Endothelial cell of umbilical vein (primary cell): ENCODE measurements at regions not wholly inside any gene's neighbourhood (a gene's known extent, or its start where the extent isn't known, plus 50 kb on each side); places are given as distances from the start of the nearest gene placed in this dataset.

Experiments
- BruUV-seq: library from RNA; stranded (reverse); fragments of 400-500 nt; replicated peaks from 2 replicates; lab custom pipeline; 2021; lab: Mats Ljungman, UMichigan
- CTCF ChIA-PET: fragments of 300-600, 350-600 bp; sonication (Branson Sonifier 250); formaldehyde crosslinking; loops from one replicate; lab custom pipeline; 2021; ENCODE audit warnings: antibody characterized with exemption, inconsistent platforms; lab: Charles Lee
- POLR2A ChIA-PET: fragments of 300-600, 350-600 bp; sonication (Branson Sonifier 250); formaldehyde crosslinking; loops from one replicate; lab custom pipeline; 2021; ENCODE audit warnings: antibody characterized with exemption, inconsistent platforms; lab: Charles Lee
- DNase-seq: peaks from one replicate; pipeline ENCODE4 v3.0.0-alpha.2; 2011; ENCODE audit warnings: low read depth, low spot score
- FAIRE-seq: peaks from 2 replicates; lab custom pipeline; 2011; peaks lifted over from hg19 to GRCh38; lab: Jason Lieb, UNC
- H2AFZ ChIP-seq: 2 replicates; pipeline ENCODE4 v1.6.0; 2012; ENCODE audit warnings: low read depth, low read length, control low read depth, inconsistent platforms
- H3K27ac ChIP-seq: 2 replicates; pipeline ENCODE4 v1.5.1; 2011; ENCODE audit warnings: low read depth, mild to moderate bottlenecking, control low read depth, low read length, moderate library complexity; ENCODE audit not compliant: insufficient read depth
- H3K27me3 ChIP-seq, 2 experiments: 2 replicates each; pipeline versions ENCODE4 v1.6.0 to v1.6.1; 2011; ENCODE audit warnings: low read length in 2 of 2, mixed read lengths in 1 of 2; ENCODE audit not compliant: control insufficient read depth in 2 of 2, insufficient read depth in 2 of 2
- H3K36me3 ChIP-seq, 2 experiments: 2 replicates in 1 of 2; 3 replicates in 1 of 2; pipeline ENCODE4 v1.5.1; 2011; ENCODE audit warnings: low read length in 2 of 2, mild to moderate bottlenecking in 1 of 2, moderate library complexity in 1 of 2; ENCODE audit not compliant: control insufficient read depth in 2 of 2, insufficient read depth in 2 of 2; ENCODE audit errors: extremely low read depth in 1 of 2
- H3K4me1 ChIP-seq: 3 replicates; pipeline ENCODE4 v1.5.1; 2011; ENCODE audit warnings: mild to moderate bottlenecking, low read length; ENCODE audit not compliant: control insufficient read depth, insufficient read depth; ENCODE audit errors: extremely low read depth
- H3K4me2 ChIP-seq: 2 replicates; pipeline ENCODE4 v1.6.1; 2011; ENCODE audit warnings: low read length, control low read depth, mixed read lengths; ENCODE audit not compliant: insufficient read depth
- H3K4me3 ChIP-seq, 3 experiments: fragments of 200-600 bp in 1 of 3; sonication (generic), shearing (Covaris generic) in 1 of 3; replicated peaks in 1 of 3; 2 replicates each; pipeline ENCODE4 v1.5.1; 2011 to 2016; ENCODE audit warnings: control low read depth in 3 of 3, low read length in 3 of 3, mild to moderate bottlenecking in 2 of 3, inconsistent platforms in 1 of 3, low read depth in 1 of 3, moderate library complexity in 1 of 3; ENCODE audit not compliant: insufficient read depth in 1 of 3
- H3K79me2 ChIP-seq: 2 replicates; pipeline ENCODE4 v1.6.0; 2012; ENCODE audit warnings: low read length, inconsistent platforms; ENCODE audit not compliant: control insufficient read depth, insufficient read depth
- H3K9ac ChIP-seq: replicated peaks from 2 replicates; pipeline ENCODE3; 2011; ENCODE audit warnings: low read length, control low read depth; ENCODE audit not compliant: insufficient read depth; ENCODE audit errors: extremely low read depth
- H3K9me1 ChIP-seq: replicated peaks from 3 replicates; pipeline ENCODE4 v1.6.0; 2011; ENCODE audit warnings: mild to moderate bottlenecking, low read length; ENCODE audit not compliant: control insufficient read depth, insufficient read depth; ENCODE audit errors: extremely low read depth
- H3K9me3 ChIP-seq: replicated peaks from 2 replicates; pipeline ENCODE4 v1.5.1; 2012; ENCODE audit warnings: low read length, inconsistent platforms; ENCODE audit not compliant: control insufficient read depth, insufficient read depth
- H4K20me1 ChIP-seq: replicated peaks from 2 replicates; pipeline ENCODE3; 2011; ENCODE audit warnings: mild to moderate bottlenecking, low read length; ENCODE audit not compliant: control insufficient read depth, insufficient read depth; ENCODE audit errors: extremely low read depth
- CTCF ChIP-seq, 2 donors: IDR thresholded peaks; 1 replicate in 1 of 2; 2 replicates in 1 of 2; pipeline ENCODE4 v1.5.1; 2011; ENCODE audit warnings: low read length in 2 of 2, mild to moderate bottlenecking in 2 of 2, moderate library complexity in 2 of 2, control low read depth in 1 of 2, inconsistent platforms in 1 of 2, low read depth in 1 of 2; ENCODE audit not compliant: insufficient read depth in 1 of 2; ENCODE audit errors: extremely low read depth in 1 of 2
- EZH2 ChIP-seq: IDR thresholded peaks from 2 replicates; pipeline ENCODE4 v1.6.1; 2012; ENCODE audit warnings: borderline replicate concordance, low read depth, mild to moderate bottlenecking, moderate library complexity, low read length, inconsistent platforms; ENCODE audit not compliant: severe bottlenecking
- FOS ChIP-seq: IDR thresholded peaks from 2 replicates; pipeline ENCODE4 v1.6.1; 2011; ENCODE audit warnings: mild to moderate bottlenecking, low read length, moderate library complexity, borderline replicate concordance; ENCODE audit not compliant: insufficient read depth
- GATA2 ChIP-seq: IDR thresholded peaks from 2 replicates; pipeline ENCODE4 v1.7.0; 2011; ENCODE audit warnings: low read depth, mild to moderate bottlenecking, moderate library complexity, mixed read lengths, low read length; ENCODE audit not compliant: insufficient read length, insufficient read depth
- JUN ChIP-seq: IDR thresholded peaks from 2 replicates; pipeline ENCODE4 v1.6.1; 2011; ENCODE audit warnings: borderline replicate concordance, low read depth; ENCODE audit not compliant: insufficient read length, insufficient read depth
- MYC ChIP-seq: IDR thresholded peaks from one replicate; pipeline ENCODE4 v1.6.1; 2011; ENCODE audit warnings: mild to moderate bottlenecking, low read depth, low read length
- POLR2A ChIP-seq: IDR thresholded peaks from 2 replicates; pipeline ENCODE4 v1.6.1; 2012; ENCODE audit warnings: low read depth, mild to moderate bottlenecking, control low read depth, low read length
- POLR2AphosphoS5 ChIP-seq: IDR thresholded peaks from 2 replicates; pipeline ENCODE4 v1.6.1; 2012; ENCODE audit warnings: low read depth, mild to moderate bottlenecking, control low read depth, low read length, moderate library complexity; ENCODE audit not compliant: insufficient read depth
- dilution Hi-C: fragments of 300-500 bp; cut with MboI; formaldehyde crosslinking; loops from one replicate; pipeline ENCODE4 v1.15.0; 2019; ENCODE audit warnings: low sequenced_read_pairs; ENCODE audit not compliant: extremely low pct_ligation_motif_present
- intact Hi-C: fragments of 100-400 bp; cut with micrococcal nuclease; formaldehyde crosslinking; loops from one replicate; pipeline ENCODE4 v1.10.0; 2022
- TF ChIP-seq, protein P1 (sequence below): IDR thresholded peaks from 2 replicates; pipeline ENCODE4 v1.6.1; 2011; ENCODE audit not compliant: insufficient read depth, insufficient read length

DNA sequence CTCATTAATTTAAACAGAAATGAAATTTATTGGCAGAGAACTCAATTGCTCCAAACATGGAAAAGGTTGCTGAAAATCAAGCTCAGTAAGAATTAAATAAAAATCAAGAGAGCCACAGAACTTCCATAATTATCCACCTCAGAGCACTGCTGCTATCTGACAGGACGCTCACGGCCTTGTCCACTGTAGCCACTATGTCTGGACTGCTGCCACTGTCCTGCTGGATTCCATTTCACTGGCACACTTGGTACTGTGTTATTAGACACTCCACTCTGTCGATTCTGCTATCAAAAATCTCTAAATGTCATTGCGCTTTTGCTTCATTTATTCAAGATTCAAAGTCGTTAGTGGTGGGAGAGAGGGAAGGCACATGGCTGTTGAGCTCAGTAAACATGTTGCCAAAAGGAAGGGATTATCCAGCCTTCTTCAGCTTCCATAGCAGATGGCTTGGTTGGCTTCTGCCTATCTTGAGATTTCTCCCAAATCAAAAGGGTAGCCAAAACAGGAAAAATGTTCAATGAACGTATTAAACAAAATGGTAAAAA lies 815.0 kb downstream of the CDH18 start:
- POLR2A ChIA-PET, result no interaction called here
- H3K4me1 ChIP-seq, result no peaks in the 10 kb centered on the region
- H4K20me1 ChIP-seq, result no peaks in the 10 kb centered on the region
- H3K27me3 ChIP-seq, result no peaks in the 10 kb centered on the region
- TF ChIP-seq MYC, result no peak
- TF ChIP-seq JUN, result no peak
- TF ChIP-seq, protein P1, sequence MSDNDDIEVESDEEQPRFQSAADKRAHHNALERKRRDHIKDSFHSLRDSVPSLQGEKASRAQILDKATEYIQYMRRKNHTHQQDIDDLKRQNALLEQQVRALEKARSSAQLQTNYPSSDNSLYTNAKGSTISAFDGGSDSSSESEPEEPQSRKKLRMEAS, result no peak
- no peak for TF ChIP-seq CTCF (IDR thresholded peaks at IDR 0.05; ENCODE audit: extremely low read depth in 1 of 2, insufficient read depth in 1 of 2, low read depth in 1 of 2, low read length in 2 of 2)
- no peak for TF ChIP-seq EZH2
- no peak for TF ChIP-seq POLR2A
- no peak for TF ChIP-seq FOS
- TF ChIP-seq POLR2AphosphoS5, result no peak
- no peak for TF ChIP-seq GATA2
- DNase-seq, result no peak
- H3K79me2 ChIP-seq, result no peaks in the 10 kb centered on the region
- no peak overlapping the region for H3K27ac ChIP-seq
- H3K4me2 ChIP-seq, result no peak overlapping the region
- dilution Hi-C loops, result no loop called here
- no peaks in the 10 kb centered on the region for H3K9me1 ChIP-seq
- H2AFZ ChIP-seq, result no peak overlapping the region
- H3K36me3 ChIP-seq, result no peaks in the 10 kb centered on the region
- intact Hi-C loops, result no loop called here
- no peak for FAIRE-seq
- CTCF ChIA-PET, result interaction anchor here (1.1 kb wide), 1 partner anchor 12 kb away, joined by 5 read pairs; no protein-coding TSS in a partner anchor
- H3K4me3 ChIP-seq, result no peak overlapping the region
- H3K9me3 ChIP-seq, result no peaks in the 10 kb centered on the region
- no TSS peak for BruUV-seq
- H3K9ac ChIP-seq, result no peak overlapping the region
